ENCODE measurements at regions not wholly inside any gene's neighbourhood (a gene's known extent, or its start where the extent isn't known, plus 50 kb on each side); places are given as distances from the start of the nearest gene placed in this dataset.

DNA sequence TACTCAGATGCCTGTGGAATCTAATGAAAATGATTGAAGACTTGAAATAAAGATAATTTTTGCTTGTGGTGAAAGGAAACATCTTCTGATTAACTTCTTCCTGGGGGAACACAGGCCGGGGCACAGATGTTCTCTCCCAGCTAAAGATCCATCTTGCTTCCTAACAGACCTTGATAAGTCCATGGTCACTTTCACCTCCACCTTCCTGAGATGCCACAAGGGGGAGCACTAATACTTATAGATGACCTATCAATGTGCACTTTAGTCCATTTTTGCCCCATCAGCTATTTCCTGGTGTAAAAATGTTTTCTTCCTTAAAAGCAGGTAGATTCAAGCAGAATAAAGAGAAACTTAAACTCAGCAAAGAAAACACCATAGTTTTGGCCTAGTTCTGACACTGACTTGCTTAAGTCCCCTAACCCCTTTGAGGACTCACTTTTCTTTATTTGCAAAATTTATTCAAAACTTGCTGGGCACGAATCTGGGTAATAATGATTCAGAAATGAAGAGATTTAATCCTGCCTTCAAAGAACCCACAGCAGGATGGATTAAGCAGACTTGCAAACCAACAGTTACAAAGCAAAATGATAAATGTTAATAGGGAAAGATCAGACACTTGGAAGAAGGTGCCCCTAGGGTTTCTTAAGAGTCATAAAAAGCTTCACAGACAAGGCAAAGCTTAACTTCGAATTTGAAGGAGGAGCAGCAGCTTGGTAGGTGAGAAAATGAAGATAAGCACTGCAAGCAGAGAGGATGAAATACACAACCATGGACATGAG lies 158.7 kb downstream of the RAB38 start:
- TF ChIP-seq POLR2A (IDR thresholded peaks at IDR 0.05; ENCODE audit: low read length) (no peak), GATA1 (IDR thresholded peaks at IDR 0.05; ENCODE audit: low read depth, low read length) (no peak)

Measured in erythroblast (primary cell).